ENCODE measurements at regions not wholly inside any gene's neighbourhood (a gene's known extent, or its start where the extent isn't known, plus 50 kb on each side); places are given as distances from the start of the nearest gene placed in this dataset.
"Not testable (repeated sequence)": the region's sequence is repeated elsewhere in the genome, so short reads cannot be mapped to it uniquely, and the experiment has no call there.

DNA sequence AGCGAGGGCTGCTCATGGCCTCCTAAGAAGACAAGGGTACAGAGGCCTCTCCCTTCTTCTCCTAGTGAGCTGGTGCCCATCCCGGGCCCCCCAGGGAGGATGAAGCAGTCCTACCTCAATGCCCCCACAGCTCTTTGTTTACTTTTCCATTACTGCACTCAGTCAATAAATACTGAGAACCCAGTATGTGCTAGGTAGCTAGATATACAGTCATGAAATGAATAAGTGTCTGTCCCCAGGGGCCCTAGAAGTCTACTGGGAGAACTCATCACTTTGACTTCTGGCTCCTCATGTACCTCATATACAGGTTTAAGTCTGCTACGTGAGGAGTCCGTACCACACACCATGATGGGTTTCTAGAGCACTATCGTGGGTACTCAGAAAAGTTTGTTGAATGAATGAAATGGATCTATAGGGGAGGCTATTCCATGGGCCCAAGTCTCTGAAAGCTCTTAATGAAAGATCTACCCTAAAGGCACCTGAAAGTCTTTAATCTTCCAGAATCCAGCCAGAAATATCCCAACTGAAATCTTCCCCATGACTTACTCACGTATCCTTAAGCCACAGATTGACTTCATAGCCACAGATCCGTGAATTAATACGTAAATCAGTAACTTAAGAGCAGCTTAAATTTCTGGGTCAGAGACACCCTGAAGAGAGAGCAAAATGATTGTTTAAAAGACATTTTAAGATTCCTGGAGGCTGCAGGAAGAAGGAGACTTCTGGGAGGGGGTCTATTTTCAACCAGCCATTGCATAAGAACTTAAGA lies 51.6 kb upstream of the POMP start:
- no peak for DNase-seq (ENCODE audit: low read depth)

DNA sequence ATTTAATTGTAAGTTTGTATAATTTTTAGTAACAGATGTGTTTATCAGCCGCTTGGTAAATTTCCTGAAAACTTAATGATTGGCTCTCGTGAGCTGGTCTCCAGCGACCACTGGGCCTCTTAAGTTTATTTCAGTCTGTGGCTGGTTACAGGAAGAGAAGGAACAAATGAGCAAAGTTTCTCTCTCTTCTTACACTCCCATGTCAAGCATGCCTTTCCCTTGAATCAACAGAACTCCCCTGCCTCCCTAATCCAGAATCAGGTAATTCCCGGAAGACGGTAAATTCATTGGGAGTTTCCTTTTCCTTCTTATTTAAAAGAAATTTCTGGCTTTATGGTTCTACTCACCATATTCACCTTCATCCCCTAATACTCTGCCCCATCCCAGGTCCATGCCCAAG lies 52.5 kb upstream of the POMP start:
- DNase-seq (ENCODE audit: low read depth) = no peak

DNA sequence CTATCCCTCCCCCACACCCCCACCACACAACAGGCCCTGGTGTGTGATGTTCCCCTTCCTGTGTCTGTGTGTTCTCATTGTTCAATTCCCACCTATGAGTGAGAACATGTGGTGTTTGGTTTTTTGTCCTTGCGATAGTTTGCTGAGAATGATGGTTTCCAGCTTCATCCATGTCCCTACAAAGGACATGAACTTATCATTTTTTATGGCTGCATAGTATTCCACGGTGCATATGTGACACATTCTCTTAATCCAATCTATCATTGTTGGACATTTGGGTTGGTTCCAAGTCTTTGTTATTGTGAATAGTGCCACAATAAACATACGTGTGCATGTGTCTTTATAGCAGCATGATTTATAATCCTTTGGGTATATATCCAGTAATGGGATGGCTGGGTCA lies 53.8 kb upstream of the POMP start:
- DNase-seq (ENCODE audit: low read depth) = not testable (repeated sequence)

DNA sequence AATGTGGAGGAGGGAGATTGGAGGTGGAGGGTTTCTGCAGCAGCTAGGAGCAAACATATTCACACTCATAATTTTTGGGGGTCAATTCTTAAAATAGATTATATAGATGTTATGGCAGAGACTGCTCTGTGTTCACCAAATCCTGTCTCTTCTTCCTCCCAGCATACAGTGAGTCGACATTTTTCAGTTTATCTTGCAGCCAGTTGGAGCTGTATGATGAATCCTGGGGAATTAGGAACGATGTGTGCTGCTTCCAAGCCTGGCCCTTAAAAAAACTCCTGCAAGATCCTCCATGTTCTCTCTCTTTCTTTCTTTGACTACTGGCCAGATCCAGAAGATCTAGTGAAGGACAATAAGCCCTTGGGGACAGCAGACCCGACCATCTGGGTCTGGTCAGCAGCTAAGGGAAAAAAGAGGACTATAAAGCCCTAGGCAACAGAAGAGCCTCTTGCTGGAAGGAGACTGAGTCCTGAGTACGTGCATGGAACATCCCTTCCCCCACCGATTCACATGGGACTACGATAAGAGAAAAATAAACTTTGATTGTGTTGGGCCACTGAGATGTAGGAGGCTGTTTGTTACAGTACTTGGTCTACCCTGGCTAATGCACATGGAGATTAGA lies 55.8 kb upstream of the POMP start:
- no peak for DNase-seq (ENCODE audit: low read depth)

DNA sequence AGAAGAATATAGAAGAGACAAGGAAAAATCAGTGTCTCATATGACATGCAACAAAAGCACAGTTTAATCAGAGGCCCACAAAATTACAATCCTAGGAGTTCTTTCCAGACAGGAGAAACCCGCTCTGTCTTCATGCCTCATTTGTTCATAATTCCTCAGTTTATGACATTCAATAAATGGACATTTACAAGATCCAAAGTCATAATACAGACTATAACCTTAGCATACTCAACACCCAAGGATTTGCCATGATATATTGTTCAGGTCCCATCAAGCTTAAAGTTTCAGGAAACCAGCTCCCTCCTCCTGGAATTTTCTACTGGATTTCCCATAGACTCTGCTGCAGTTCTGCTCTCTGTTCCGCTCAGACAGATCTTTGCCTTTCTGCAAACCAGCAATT lies 56.4 kb upstream of the POMP start:
- DNase-seq (ENCODE audit: low read depth) = no peak

DNA sequence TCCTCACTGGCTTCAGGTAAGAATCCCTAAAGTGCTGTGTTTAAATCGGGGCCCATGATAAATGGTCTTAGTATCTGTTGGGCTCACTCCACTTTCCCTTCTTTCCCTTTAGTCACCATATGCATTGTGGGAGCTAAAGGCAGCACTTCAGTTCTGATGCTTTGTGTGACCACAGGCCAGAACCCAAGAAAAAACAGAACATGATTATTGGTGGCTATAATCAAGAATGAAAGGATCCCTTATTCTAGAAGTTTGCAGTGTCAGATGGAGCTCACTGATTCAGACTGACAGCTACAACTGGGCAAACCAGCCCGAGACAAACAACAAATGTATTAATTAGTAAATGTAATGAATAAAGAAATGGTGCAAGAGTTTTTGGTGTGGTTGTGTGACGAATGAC lies 57.3 kb upstream of the POMP start:
- DNase-seq (ENCODE audit: low read depth) = no peak

DNA sequence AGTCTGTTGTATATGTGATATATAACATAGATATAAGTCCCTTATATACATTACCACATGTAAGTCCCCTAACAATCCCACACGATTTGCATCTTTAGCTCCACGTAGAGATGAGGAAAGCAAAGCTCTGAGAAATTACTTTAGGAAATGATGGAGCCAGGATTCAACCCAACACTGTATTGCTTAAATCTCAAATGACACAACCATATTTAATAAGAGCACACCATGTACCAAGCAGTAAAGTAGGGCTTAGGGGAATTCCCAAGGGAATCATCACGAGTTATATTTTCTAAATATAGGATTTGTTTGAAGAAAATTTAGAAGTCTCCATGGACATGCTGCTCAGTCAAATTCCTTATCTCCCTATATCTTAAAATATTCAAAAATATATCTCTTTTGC lies 61.3 kb upstream of the POMP start:
- no peak for DNase-seq (ENCODE audit: low read depth)

DNA sequence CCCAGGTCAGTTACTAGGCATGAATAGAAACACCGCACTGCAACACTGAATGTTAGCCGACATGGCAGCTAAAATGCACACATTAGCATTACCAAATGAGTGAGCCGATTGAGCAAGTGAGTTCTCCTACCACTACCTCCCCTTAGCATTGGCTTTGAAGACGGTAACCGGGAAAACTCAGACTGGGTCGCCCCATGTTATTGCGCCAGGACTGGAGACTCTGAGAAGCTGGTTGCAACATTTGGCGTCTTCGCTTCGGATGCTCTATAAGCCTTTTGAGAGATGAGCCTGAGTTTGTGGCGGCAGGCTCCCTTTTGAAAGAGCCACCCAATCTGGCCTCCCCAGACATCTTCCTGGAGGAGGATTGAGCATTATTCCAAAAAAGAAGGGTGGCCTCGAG lies 68.5 kb upstream of the POMP start:
- no peak for DNase-seq (ENCODE audit: low read depth)

DNA sequence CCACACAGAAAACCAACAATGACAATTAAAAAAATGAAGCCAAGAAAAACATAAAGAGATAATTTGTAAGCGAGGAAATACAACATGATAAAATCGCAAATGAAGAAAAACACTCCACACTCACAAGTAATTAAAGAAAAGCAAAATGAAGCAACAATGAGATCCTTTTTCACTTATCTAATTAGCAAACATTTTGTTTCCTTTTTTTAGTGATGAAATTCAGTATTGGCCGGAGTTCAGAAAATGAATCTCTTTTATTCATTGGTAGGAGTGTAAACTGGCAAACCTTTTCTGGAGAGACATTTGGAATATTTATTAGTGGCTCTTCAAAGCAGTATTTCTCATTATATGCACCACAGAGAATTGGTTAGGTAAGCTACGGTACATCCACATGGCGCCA lies 70.6 kb upstream of the POMP start:
- DNase-seq (ENCODE audit: low read depth) = no peak

DNA sequence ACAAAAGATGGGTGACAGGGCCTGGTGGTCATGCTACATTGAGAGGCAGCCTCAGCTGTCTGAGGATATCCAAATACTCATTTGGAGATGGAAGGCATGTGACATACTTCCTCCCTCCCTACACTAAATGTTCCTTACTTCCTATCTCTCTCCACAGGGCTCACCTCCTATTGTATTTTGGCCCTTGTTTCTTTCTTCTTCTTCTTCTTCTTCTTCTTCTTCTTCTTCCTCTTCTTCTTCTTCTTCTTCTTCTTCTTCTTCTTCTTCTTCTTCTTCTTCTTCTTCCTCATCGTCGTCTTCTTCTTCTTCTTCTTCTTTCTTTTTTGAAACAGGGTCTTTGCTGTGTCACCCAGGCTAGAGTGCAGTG lies 71.8 kb upstream of the POMP start:
- DNase-seq (ENCODE audit: low read depth) = no peak

DNA sequence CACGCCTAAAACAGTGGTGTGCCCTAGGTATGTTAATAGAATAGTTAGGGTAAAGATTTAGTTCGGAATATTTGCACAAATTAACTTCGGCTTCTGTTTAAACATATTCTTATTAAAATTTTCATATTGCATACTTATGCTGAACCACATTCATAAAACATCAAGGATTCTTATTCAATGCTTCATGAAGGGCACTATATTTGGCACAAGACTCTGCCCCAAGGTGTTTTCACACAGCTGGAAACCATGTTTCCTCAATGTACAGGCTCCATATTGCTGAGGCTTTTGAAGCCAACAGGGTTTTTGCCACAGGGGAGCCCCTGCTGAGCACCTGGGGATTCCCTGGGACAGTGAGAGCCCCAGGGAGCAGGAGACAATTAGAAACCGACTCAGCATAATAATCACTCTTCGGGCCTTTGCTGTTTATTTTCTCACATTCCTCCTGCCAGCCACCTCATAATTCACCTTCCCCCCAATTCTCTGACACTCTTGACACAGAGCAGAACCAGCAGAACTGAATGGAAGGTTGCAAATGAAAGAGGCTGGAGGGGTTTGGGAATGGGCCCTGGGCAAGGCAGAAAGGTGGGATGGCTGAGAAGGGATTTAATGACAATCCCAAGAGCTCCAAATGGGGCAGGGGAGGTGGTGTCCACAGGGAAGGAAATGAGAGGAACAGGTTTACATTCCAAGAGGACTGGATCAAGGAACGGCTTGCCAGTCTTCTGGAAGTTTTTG lies 72.3 kb upstream of the POMP start:
- no peak for DNase-seq (ENCODE audit: low read depth)

DNA sequence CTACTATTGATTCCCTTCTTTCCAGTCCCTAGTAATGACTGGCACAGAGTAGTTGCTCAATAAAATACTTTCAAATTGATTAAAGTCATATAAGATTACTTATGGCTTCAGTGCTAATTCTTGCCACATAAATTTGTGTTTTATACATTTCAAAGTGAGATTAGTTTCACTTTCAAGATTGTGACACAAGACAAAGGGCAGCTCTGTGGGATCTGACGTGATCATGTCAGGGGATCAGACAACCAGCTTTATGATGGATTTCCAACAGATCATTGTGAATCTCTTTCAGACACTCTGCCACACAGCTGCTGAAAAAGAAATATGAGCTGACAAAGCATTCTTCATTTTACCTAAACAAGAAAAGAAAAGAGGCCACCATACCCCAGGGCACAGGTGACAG lies 73.4 kb upstream of the POMP start:
- no peak for DNase-seq (ENCODE audit: low read depth)

DNA sequence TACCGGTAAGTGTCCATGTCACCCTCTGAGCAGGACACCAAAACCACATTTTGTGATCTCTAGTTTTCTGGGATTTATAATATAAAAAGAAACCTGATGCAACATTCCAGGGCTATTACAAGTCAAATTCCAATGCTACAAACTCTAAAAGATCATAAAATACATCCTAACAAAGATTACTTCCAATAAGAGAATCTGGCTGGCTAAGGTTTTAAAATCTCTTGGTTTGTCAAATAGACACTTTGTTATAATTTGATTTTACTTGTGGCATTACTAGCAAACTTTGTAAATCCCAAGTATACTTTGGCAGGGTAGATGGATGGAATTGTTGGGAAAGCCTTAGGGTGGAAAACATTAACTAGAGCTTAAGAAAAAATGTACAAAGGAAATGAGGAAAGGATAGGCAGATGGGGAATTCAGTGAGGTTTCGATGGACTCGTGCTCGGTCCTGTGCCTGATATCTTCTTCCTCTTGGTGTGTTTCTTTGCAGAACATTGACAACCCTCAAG lies 74.0 kb upstream of the POMP start:
- no peak for DNase-seq (ENCODE audit: low read depth)

DNA sequence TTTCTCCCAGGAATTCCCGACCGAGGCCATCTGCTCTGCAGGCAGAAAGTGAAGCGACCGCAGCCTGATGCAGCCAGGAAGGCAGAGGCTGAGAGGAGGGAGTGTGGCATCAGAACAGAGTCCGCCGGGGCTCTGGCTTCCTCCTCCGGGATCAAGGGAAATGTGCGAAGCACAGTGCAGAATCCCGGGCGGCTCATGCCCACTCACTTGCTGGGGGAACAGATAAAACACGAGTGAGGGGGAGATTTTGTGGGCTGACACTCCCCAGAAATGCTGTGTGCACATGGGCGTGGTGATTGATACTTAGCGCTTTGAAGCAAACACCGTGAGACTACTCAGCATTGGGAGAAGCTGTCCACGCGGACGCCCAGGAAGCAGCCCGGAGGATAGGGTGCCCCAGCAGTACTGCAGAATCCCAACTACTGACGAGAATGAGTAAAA lies 75.3 kb upstream of the POMP start:
- no peak for DNase-seq (ENCODE audit: low read depth)

DNA sequence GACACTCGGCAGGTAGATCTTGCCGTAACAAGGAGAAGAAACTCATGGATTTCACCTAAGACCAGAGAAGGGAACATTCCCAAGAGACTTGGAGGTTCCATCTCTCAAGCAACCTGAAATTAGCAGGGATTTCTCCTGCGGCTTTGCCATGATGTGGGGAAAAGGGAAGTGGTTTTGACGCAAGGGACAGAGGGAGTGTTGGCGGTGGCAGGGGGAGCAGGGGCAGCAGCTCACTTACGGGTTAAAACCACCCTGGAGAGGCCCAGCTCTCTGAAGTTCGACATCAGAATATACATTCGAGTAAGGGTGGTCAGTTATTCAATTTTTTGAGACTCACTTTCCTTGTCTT lies 76.1 kb upstream of the POMP start:
- no peak for DNase-seq (ENCODE audit: low read depth)

DNA sequence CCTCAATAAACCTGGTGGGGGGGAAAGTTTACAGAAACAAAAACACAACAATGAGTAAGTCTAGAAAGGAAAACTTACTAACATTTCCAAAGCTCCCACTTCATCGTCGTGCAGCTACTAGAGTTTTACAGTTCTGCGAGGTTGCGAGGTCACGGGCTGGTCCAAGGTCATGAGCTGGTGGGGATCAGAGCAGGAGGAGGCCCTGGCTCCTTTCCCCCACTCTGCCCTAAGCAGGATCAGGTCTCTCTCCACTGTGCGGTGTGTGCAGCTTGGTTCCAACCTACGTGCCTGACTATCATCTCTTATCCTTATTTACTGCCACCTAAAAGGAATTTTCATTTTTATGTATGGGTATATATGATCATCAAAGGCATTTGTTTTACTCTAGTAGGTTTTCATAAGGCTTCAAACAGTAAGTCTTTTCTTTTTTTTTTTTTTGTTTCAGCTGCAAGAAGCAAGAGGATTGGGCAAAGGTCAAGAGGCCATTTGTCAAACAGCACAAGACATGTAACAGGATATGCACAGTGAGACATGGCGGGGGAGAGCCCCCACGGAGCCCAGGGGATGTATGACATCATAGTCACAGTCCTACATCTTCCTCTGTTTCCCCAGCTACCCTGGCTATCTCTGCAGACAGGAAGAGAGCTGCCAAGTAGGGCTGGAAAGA lies 76.6 kb upstream of the POMP start:
- DNase-seq (ENCODE audit: low read depth) = peak; percentile 17

DNA sequence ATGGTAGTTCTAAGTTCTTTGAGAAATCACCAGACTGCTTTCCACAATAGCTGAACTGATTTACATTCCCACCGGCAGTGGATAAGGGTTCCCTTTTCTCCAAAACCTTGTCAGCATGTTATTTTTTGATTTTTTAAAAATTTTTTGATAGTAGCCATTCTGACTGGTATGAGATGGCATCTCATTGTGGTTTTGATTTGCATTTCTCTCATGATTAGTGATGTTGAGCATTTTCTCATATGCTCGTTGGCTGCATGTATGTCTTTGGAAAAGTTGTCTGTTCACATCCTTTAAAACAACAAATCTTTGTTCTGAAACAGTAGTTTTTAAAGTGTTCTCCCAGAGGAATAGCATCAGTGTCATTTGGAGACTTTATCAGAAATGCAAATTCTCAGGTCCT lies 77.5 kb upstream of the POMP start:
- DNase-seq (ENCODE audit: low read depth) = no peak

DNA sequence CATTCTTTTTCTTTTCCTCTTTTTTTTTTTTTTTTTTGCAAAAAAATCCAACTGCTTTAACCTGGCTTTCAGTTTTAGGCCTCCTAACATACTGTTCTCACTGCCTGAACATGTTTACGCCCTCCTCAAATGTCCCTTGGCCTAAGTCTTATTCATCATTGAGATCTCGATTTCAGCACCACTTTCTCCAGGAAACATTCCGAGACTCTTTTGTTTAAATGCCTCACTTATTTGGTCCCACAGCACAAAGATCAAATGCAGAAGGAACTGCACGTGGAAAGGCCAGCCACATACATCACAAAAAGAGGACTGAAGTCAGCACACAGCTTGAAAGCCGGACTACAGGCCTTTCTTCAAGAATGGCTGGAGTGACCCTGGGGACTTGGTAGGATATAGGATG lies 79.2 kb upstream of the POMP start:
- no peak for DNase-seq (ENCODE audit: low read depth)

DNA sequence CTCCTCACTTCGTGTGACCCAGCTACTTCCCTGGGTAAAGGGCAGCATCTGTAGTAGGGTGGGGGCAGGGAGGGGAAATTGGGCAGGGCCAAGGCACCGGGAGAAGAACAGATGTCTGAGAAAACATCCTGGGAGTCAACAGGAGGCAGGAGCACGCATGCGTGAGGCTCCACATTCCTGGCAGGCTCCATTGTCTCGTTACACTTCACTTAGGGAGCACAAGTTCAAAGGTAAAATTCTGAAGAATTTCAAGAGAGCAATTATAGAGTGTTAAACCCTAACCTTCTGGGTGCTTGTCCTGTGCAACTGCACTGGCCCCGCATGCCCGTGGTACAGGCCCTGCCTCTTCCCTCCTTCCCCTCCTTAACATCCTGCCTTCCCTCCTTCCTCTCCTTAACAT lies 79.6 kb upstream of the POMP start:
- no peak for DNase-seq (ENCODE audit: low read depth)

DNA sequence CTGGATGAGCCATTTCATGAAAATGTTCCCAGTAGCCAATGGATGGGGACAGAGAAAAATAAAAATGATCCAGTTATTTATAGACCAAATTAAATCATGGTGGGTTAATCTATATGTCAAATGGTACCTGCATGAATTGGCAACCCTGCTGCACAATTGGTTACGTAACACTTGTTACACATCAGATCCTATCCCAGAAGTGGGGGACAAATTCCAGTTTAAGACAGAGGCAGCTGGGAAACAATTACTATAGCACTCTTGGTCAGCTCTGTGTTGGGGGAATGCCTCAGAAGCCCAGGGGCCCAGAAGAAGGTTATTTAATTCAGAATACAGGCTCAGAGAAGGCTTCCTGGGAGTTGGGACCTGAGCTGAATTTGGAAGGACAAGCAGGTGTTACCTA lies 81.1 kb upstream of the FLT1 start:
- DNase-seq (ENCODE audit: low read depth) = no peak

DNA sequence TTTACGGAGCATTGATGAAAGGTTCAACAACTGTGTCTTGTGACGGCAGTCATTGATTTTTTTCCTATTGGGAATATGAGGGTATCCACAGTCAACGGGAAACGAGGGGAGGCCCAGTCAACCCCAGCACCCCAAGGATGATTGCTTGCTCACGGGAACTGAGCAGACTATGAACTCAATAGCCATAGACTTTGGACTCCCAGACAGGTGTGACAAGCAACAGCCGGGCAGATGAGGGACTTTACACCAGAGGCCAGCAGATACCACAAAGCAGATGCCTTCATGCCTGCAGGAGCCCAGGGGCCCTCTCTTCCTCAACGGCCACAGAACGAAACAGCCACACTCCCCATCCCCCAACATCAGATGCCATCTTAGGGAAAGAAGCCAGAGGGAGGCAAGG lies 80.3 kb upstream of the FLT1 start:
- no peak for DNase-seq (ENCODE audit: low read depth)

DNA sequence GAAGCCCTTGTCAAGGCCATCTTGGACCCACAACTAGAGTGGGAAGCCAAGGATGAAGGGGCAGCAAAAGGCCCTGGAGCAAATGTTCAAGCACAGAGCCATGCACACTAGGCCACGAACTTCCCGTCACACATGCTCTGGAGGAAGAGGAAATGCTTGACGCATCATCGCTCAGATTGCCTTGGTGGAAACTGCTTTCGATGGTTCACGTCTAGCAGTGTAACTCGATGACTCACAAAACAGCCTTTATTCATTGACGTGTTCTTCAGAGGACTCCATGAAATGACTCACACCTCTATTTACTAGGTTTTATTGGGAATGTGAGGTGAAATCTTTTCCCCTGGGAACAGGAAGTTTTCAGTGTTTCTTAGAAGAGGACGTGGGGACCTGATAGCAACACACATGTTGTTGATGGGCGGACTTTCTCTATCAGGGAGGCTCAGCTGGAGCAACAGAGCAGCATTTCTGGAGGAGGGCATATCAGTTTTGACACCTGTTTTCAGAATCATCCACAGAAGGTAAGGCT lies 79.8 kb upstream of the FLT1 start:
- peak; percentile 86 for DNase-seq (ENCODE audit: low read depth)

Measured in Daoy (cell line).